Panc1 (cell line): ENCODE measurements at regions not wholly inside any gene's neighbourhood (a gene's known extent, or its start where the extent isn't known, plus 50 kb on each side); places are given as distances from the start of the nearest gene placed in this dataset.

ENCODE experiments used
- ATAC-seq: fragments of 200-7000 bp; cut with Tn5 transposase; 2 replicates; pipeline ENCODE4 v1.9.1; 2020; ENCODE audit warnings: mild to moderate bottlenecking, moderate library complexity
- BruUV-seq: library from RNA; stranded (reverse); fragments of 400-500 nt; replicated peaks from 2 replicates; lab custom pipeline; 2021; lab: Mats Ljungman, UMichigan
- CTCF ChIA-PET: fragments of 300-600 bp; sonication (Branson Sonifier 250); formaldehyde crosslinking; loops from one replicate; lab custom pipeline; 2022; ENCODE audit warnings: antibody characterized with exemption; lab: Charles Lee
- POLR2A ChIA-PET: fragments of 300-600 bp; sonication (Branson Sonifier 250); formaldehyde crosslinking; loops from one replicate; lab custom pipeline; 2022; ENCODE audit warnings: antibody characterized with exemption; lab: Charles Lee
- DNase-seq: peaks from one replicate; pipeline ENCODE4 v3.0.0-alpha.2; 2010; ENCODE audit warnings: low read depth, low spot score
- H3K27ac ChIP-seq: 2 replicates; pipeline ENCODE4 v1.5.1; 2011; ENCODE audit warnings: mild to moderate bottlenecking, low read length, inconsistent platforms
- H3K27me3 ChIP-seq: fragments of 200-500 bp; sonication (Bioruptor generic); 2 replicates; pipeline ENCODE4 v1.6.0; 2014; ENCODE audit warnings: low read length, inconsistent platforms; ENCODE audit not compliant: control insufficient read depth, insufficient read depth
- H3K36me3 ChIP-seq: fragments of 200-500 bp; sonication (Bioruptor generic); 2 replicates; pipeline ENCODE4 v1.5.1; 2014; ENCODE audit warnings: inconsistent platforms, mild to moderate bottlenecking, low read length, moderate library complexity; ENCODE audit not compliant: control insufficient read depth, insufficient read depth
- H3K4me1 ChIP-seq: 2 replicates; pipeline ENCODE4 v1.5.1; 2011; ENCODE audit warnings: inconsistent platforms, mild to moderate bottlenecking, low read length, moderate library complexity; ENCODE audit not compliant: control insufficient read depth, insufficient read depth
- H3K4me3 ChIP-seq, 2 experiments: 2 replicates each; pipeline ENCODE4 v1.5.1; 2011 to 2012; ENCODE audit warnings: low read depth in 2 of 2, low read length in 2 of 2, mild to moderate bottlenecking in 2 of 2, inconsistent platforms in 1 of 2, moderate library complexity in 1 of 2
- H3K9me3 ChIP-seq: fragments of 200-500 bp; sonication (Bioruptor generic); 2 replicates; pipeline ENCODE4 v1.5.1; 2014; ENCODE audit warnings: low read depth, mild to moderate bottlenecking, inconsistent platforms, low read length, moderate library complexity; ENCODE audit not compliant: control insufficient read depth, insufficient read depth
- POLR2AphosphoS5 ChIP-seq: IDR thresholded peaks from 2 replicates; pipeline ENCODE4 v1.6.1; 2012; ENCODE audit warnings: mild to moderate bottlenecking, low read depth, low read length, moderate library complexity
- SIN3A ChIP-seq: IDR thresholded peaks from 2 replicates; pipeline ENCODE4 v1.6.1; 2012; ENCODE audit warnings: low read depth, mild to moderate bottlenecking, low read length, moderate library complexity, borderline replicate concordance; ENCODE audit not compliant: insufficient read depth
- TCF7L2 ChIP-seq: IDR thresholded peaks from 2 replicates; pipeline ENCODE4 v1.6.1; 2011; ENCODE audit warnings: mild to moderate bottlenecking, low read depth, low read length, inconsistent platforms
- in situ Hi-C: cut with HindIII; loops from 2 replicates; pipeline ENCODE4 v1.10.0; 2016; ENCODE audit warnings: low sequenced_read_pairs, low pct_unique_long_range_greater_than_20kb
- intact Hi-C: fragments of 100-400 bp; cut with micrococcal nuclease; formaldehyde crosslinking; loops from one replicate; pipeline ENCODE4 v1.10.0; 2022; ENCODE audit not compliant: unreplicated experiment
- TF ChIP-seq, protein P1 (sequence below): fragments of 450-650 bp; IDR thresholded peaks from 2 replicates; pipeline ENCODE4 v1.5.1; 2017; ENCODE audit warnings: mild to moderate bottlenecking
- TF ChIP-seq, protein P2 (sequence below), 2 experiments: IDR thresholded peaks; 2 replicates each; pipeline ENCODE4 v1.6.1; 2011 to 2012; ENCODE audit warnings: low read depth in 2 of 2, control low read depth in 1 of 2, low read length in 1 of 2, mild to moderate bottlenecking in 1 of 2, moderate library complexity in 1 of 2; ENCODE audit not compliant: insufficient read depth in 1 of 2

DNA sequence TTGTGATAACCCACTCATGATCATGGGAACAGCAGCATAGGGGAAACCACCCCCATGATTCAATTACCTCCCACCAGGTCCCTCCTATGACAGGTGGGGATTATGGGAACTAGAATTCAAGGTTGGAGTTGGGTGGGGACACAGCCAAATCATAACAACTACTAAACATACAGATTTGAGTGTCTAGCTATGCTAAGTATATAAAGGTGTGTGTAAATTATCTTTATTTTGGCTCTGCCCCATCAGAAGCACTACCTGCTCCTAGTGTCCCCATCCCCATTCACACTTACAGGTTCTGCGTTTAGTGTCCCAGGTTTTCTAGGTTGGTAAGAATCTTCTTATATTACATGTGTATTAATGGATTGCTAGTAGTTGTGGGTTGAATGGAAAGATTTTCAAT is 464.7 kb downstream of the EPHA4 start:
- DNase-seq: no peak
- no peak for ATAC-seq
- H3K4me3 ChIP-seq: no peak overlapping the region
- ChIA-PET CTCF (no interaction called here), POLR2A (no interaction called here)
- no peak overlapping the region for H3K27ac ChIP-seq
- no peaks in the 10 kb centered on the region for H3K36me3 ChIP-seq
- in situ Hi-C loops (no loop called here), intact Hi-C loops (no loop called here)
- no TSS peak for BruUV-seq
- TF ChIP-seq SIN3A (no peak), POLR2AphosphoS5 (no peak)
- TF ChIP-seq, protein P1, sequence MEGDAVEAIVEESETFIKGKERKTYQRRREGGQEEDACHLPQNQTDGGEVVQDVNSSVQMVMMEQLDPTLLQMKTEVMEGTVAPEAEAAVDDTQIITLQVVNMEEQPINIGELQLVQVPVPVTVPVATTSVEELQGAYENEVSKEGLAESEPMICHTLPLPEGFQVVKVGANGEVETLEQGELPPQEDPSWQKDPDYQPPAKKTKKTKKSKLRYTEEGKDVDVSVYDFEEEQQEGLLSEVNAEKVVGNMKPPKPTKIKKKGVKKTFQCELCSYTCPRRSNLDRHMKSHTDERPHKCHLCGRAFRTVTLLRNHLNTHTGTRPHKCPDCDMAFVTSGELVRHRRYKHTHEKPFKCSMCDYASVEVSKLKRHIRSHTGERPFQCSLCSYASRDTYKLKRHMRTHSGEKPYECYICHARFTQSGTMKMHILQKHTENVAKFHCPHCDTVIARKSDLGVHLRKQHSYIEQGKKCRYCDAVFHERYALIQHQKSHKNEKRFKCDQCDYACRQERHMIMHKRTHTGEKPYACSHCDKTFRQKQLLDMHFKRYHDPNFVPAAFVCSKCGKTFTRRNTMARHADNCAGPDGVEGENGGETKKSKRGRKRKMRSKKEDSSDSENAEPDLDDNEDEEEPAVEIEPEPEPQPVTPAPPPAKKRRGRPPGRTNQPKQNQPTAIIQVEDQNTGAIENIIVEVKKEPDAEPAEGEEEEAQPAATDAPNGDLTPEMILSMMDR: no peak
- TF ChIP-seq, protein P2, sequence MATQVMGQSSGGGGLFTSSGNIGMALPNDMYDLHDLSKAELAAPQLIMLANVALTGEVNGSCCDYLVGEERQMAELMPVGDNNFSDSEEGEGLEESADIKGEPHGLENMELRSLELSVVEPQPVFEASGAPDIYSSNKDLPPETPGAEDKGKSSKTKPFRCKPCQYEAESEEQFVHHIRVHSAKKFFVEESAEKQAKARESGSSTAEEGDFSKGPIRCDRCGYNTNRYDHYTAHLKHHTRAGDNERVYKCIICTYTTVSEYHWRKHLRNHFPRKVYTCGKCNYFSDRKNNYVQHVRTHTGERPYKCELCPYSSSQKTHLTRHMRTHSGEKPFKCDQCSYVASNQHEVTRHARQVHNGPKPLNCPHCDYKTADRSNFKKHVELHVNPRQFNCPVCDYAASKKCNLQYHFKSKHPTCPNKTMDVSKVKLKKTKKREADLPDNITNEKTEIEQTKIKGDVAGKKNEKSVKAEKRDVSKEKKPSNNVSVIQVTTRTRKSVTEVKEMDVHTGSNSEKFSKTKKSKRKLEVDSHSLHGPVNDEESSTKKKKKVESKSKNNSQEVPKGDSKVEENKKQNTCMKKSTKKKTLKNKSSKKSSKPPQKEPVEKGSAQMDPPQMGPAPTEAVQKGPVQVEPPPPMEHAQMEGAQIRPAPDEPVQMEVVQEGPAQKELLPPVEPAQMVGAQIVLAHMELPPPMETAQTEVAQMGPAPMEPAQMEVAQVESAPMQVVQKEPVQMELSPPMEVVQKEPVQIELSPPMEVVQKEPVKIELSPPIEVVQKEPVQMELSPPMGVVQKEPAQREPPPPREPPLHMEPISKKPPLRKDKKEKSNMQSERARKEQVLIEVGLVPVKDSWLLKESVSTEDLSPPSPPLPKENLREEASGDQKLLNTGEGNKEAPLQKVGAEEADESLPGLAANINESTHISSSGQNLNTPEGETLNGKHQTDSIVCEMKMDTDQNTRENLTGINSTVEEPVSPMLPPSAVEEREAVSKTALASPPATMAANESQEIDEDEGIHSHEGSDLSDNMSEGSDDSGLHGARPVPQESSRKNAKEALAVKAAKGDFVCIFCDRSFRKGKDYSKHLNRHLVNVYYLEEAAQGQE (IDR thresholded peaks at IDR 0.05; ENCODE audit: insufficient read depth in 1 of 2, low read depth in 2 of 2, low read length in 1 of 2): no peak
- no peaks in the 10 kb centered on the region for H3K9me3 ChIP-seq
- H3K4me1 ChIP-seq: no peaks in the 10 kb centered on the region
- H3K27me3 ChIP-seq: no peaks in the 10 kb centered on the region

DNA sequence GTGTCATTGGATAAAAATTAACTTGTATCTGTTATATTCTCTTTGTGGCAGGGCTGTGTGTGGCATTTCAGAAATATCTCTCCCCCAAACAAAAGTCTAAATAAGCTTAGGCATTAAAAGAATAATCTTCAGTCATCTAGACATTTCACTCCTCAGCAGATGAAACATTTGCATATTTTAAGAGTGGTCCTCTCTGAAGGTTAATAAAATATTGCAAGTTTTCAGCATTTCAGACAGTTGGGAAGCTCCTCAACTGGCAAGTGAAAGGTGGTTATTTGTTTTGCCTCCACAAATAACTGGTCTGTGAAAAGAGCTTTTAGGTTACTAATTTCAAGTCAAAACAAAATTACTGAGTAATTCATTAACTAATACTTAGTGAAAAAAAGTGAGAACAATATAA is 462.6 kb downstream of the EPHA4 start:
- ATAC-seq: no peak
- in situ Hi-C loops: no loop called here

More for the DNA sequence above, 462.6 kb downstream of the EPHA4 start:
- Histone ChIP-seq H3K4me1 (no peaks in the 10 kb centered on the region), H3K36me3 (no peaks in the 10 kb centered on the region), H3K27me3 (no peaks in the 10 kb centered on the region), H3K9me3 (no peaks in the 10 kb centered on the region), H3K27ac (no peak overlapping the region), H3K4me3 (no peak overlapping the region)
- TF ChIP-seq, protein P2 (IDR thresholded peaks at IDR 0.05; ENCODE audit: insufficient read depth in 1 of 2, low read depth in 2 of 2, low read length in 1 of 2): no peak
- TF ChIP-seq POLR2AphosphoS5 (no peak), TCF7L2 (no peak), SIN3A (no peak)
- TF ChIP-seq, protein P1: no peak
- CTCF ChIA-PET: no interaction called here
- no peak for DNase-seq
- POLR2A ChIA-PET: no interaction called here
- intact Hi-C loops: no loop called here
- BruUV-seq: no TSS peak
